ENCODE measurements at regions not wholly inside any gene's neighbourhood (a gene's known extent, or its start where the extent isn't known, plus 50 kb on each side); places are given as distances from the start of the nearest gene placed in this dataset.

- TF ChIP-seq CTCF (IDR thresholded peaks at IDR 0.05) (no peak), POLR2A (IDR thresholded peaks at IDR 0.05) (no peak)
Measured at GRCh38 chr11:81989093-81989492, 744.6 kb downstream of the FAM181B start.

Measured in heart left ventricle (tissue), 13 donors.